ENCODE measurements at regions not wholly inside any gene's neighbourhood (a gene's known extent, or its start where the extent isn't known, plus 50 kb on each side); places are given as distances from the start of the nearest gene placed in this dataset.

DNA sequence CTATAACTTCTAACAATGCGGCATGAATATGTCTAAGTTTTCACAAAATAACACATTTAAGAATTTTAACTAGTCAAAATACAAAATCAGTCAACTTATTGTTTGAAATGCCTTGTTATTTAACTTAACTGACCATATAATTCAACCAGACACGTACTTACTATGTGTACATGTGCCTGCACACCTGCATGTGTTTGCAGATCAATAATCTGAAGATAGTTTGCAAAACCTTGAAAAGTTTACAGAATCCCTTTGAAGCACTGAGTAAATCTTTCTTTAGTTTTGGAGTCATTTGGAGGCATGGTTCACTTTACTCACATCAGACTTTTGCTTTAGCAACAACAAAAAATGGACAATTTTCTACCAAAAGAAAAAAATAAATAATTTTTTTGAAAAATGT lies 363.8 kb downstream of the PMP22 start:
- no peak for DNase-seq (ENCODE audit: low read depth in 2 of 2)

DNA sequence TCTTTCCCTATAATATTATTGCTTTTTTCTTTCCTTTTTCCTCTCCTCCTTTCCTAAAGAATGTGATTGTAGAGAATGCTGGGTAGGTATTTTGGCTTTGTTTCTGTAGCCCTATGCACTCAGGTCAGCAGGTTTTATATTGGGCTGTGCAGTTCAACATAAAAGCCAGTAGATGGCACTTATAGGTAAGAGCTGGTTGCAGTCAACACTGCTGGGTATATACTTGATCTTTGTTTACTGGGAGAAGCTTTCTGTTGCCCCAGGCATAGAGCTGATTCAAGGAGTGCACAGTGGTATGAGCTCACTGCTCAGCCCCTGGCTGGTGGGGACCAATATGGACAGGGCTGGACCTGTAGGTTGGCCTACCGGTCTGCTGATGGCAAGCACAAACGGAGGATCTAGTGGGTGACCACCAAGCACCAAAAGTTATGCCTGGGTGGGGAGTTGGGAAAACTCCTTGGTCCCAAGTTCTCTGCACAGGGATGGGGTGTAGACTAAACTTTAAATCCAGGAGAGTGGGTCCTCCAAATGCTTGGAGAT lies 378.9 kb downstream of the PMP22 start:
- DNase-seq (ENCODE audit: low read depth in 2 of 2) = no peak

DNA sequence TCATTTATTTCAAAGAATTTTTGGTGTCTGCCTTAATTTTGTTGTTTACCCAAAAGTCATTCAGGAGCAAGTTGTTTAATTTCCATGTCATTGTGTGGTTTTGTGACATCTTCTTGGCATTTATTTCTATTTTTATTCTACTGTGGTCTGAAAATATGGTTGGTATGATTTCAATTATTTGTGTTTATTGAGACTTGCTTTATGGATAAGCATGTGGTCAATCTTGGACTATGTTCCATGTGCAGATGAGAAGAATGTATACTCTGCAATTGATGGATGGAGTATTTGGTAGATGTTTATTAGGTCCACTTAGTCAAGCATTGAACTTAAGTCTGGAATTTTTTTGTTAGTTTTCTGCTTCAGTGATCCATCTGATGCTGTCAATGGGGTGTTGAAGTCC lies 383.0 kb downstream of the PMP22 start:
- DNase-seq (ENCODE audit: low read depth in 2 of 2) = no peak

DNA sequence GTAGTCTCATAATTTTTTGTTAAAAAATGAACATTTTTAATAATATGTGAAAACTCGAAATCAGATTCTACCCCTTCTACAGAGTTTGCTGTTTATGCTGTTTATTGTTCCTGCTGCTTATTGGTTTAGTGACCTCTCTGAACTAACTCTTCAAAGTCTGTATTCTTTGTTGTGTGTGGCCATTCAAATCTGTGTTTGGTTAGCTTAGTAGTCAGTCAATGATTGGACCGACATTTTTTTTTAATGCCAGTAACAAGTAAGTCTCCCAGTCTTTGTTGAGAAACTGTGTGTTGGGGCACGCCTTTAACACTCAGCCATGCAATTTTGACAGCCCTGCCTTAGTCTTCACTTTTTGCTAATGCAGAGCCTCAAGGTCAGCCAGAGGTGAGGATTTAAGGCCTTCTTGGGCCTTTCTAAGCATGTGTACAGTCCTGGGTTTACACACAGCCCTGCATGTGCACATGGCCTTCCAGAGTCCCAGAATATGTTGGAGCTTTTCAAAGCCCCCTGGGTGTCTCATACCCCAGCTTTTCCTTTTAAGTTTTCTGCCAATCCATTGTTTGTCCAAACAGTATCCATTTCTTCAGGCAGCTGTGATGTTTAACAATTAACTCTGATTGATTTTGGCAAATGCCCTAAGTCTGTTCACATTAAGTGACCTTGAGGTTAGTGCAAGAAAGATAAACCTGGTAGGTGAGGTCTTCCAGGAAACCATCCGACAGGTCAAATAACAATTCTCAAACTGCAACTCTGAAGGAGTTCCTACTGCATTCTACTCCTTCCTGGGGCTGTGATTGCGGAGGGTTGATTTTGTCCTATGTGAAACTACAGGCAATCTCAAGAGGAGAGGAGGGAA lies 389.3 kb downstream of the PMP22 start:
- no peak for DNase-seq (ENCODE audit: low read depth in 2 of 2)

DNA sequence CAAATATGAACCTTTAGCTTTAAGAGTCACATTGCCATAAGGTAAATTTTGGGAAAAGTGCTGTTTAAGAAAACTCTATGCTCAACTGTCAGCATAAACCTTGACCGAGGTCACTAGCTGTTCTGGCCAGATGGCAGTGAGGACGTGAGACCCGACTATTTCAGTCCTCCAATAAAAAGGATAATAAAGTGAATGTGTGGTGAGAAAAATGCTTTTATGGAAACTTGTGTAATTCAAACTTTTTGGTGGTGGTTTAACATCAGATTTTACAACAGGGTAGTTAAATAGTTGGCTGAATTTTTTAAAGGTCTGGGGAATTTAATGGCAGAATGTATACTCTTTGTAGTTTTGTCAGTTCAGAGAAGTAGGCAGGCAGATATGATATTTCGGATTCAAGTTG lies 391.1 kb downstream of the PMP22 start:
- no peak for DNase-seq (ENCODE audit: low read depth in 2 of 2)

DNA sequence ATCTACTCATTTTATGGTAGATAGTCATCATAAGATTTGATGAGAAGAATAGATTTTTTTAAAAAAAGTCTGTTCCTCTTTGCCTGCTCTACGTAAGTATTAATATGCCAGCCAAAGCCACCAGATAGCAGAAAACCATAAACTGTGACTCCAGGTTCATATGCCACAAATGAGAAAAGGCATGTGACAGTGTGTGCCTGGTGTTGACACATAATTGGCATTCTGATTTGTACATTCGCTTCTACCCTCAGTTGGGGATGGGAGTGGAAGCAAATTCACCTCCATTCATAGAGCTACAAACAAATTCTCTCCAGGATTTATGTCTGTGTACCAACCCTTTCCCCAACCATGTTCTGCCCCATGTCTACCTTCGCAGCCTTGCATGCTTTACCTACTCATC lies 391.6 kb downstream of the PMP22 start:
- DNase-seq (ENCODE audit: low read depth in 2 of 2) = no peak

DNA sequence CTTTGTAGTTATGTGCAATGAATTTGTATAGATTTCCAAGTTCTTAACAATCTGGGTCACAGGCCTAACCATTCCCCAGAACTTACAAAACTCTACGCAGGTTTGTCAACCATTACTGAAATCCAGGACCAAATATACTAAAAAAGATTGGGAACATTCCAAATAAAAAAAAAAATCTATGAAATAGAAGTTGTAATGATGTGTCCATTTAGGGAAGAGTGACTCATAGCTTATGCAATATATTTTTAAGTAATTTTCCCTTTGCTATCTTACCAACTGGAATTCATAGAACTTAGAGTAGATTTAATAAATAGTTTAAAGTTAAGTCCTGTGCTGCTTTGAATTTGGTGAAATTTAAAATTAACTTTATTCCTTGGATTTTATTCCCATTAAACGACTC lies 393.2 kb downstream of the PMP22 start:
- DNase-seq (ENCODE audit: low read depth in 2 of 2) = no peak

DNA sequence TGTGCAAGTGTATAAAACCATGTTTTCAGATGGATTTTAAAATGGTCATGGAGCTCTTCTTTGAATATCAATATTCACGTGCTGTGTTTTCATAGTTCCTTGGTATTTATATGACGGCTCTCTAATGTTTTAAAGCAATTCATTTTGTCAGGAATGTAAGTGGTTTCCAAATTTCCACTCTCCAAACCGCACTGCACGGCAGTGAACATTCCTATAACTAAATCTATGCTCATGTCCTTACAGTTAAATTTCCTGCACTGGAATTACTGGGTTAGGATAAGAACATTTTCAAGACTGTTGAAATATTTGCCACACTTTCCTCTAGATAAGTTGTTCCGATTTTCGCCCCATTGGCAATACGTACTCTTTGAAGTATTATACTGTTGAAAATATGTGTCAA lies 398.9 kb downstream of the PMP22 start:
- no peak for DNase-seq (ENCODE audit: low read depth in 2 of 2)

DNA sequence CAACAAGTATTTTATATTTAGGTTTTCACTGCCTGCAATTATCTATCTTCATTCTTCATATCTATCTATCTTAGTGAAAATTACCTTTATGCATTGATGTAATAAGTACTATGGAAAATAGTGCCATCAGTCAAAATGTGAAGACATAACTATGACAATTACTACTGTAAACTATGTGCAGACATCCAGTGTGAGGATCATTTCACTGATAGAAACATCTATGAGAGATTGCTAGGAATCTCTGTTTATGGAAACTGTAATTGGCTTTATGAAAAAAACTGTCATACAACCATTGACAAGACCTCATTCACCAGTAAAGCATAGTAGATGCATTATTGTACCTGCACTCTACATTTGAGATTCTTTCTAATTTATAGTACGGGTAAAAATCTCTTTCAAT lies 401.0 kb downstream of the PMP22 start:
- DNase-seq (ENCODE audit: low read depth in 2 of 2) = no peak

DNA sequence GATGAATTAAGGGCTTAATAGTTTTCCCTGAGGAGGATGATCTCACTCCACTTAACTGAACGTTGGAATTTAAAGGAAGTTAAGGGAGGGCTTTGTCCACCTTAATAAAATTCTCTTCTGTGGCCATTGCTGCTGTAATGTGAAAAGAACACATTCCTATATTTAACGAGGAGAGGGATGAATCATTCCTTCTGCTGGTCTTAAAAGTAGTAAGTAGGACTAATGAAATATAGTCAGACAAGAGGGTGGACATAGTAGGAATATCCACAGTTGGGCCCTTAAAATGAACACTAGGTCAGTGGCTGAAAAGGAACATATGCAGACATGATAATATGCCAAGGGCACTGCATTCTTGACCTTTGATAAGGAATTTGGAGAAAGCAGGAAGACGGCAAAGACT lies 405.6 kb downstream of the PMP22 start:
- DNase-seq (ENCODE audit: low read depth in 2 of 2) = no peak

DNA sequence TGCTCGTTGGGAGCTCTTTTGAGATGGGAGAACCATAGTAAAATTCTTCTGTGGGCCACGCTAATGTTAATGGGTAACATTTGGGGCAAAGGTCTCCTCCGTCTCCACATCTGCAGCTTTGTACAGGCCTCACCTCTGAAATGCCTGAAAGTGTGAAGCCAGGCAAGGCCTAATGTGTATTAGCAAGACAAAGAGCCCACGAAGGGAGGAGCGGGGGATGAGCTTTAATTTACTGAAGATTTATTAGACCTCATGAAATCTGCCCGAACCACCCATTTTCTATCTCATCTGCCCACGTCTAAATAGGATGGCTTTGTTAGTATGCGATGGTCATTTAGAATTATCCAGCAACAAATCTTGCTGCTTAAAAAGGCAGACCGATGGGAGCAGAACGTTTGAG lies 408.9 kb downstream of the PMP22 start:
- no peak for DNase-seq (ENCODE audit: low read depth in 2 of 2)

DNA sequence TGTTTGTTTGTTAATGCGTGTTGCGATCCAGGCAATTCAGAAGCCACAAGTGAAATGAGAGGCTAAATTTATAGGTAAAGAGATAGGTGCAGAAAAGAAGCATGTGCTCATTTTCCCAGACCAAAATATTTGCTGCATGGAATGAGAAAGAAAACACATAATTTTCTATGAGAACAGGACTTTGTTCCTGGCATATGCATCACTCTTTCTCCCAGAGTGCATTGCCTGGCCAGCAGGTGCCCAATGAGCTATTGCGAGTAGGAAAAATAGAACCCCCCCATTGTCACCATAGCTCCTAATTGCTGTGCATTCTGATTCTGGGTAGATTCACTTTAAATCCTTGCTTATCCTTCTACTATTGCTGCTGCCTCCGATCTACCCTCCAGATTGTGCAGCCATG lies 410.4 kb downstream of the PMP22 start:
- no peak for DNase-seq (ENCODE audit: low read depth in 2 of 2)

DNA sequence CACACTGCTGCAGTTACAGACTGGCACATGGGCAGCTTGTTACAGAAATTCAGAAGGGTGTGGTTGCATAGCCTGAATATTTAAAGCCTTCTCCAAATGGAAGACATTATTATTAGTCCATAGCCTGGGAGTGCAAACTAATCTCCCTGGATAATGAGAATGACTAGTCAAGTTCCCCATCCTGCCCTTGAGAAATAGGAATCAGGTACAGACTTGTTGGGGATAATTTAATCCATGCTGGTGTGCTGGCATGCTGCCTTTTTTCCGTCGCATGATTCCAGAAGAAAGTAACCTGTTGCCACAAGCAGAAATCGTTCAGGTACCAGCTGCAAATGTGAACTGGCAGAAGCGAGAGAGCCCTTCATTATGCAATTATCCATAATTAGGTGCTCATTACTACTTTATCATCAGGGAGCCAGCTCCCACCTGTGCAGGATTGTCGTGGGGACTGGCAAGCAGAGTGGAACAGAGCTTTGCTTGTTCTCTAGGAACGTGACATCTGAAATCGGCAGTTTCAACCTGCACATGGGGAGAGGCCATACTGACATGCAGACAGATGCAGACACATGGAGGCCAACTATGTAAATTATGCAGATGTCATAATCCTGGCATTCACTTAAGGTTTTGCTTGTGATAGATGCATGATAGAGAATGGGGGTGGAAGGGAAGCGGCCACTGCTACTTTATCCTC lies 419.4 kb downstream of the PMP22 start:
- DNase-seq (ENCODE audit: low read depth in 2 of 2) = no peak

DNA sequence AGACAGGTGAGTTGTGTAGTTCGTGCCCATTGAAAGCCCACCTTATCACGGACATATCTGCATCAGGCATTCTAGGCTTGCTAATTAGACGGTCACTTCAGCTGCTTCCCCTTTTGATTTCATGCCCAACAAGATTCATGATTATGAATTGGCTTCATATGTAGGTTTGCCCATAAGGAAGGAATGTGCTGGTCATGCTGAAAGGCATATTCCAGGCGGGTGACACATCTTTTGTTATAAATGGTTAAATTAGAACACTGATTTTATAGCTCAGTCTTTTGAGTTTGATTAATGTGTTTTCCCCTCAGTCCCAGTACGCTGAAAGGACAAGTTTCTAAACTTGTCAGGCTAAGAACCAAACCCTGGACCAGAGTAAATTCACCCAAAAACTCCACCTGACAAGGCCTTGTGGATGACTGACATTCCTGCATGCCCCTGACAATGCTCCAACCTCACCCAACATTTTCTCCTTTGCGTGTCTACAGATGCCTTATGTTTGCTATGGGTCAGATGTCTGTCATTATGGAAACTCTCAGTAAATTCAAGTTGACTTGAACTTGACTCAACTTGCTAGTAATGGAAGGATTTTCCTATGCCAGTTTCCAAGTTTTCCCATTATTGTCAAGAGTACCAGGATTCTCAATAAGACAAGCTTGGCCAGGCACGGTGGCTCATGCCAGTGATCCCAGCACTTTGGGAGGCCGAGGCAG lies 421.9 kb downstream of the PMP22 start:
- DNase-seq (ENCODE audit: low read depth in 2 of 2) = no peak

DNA sequence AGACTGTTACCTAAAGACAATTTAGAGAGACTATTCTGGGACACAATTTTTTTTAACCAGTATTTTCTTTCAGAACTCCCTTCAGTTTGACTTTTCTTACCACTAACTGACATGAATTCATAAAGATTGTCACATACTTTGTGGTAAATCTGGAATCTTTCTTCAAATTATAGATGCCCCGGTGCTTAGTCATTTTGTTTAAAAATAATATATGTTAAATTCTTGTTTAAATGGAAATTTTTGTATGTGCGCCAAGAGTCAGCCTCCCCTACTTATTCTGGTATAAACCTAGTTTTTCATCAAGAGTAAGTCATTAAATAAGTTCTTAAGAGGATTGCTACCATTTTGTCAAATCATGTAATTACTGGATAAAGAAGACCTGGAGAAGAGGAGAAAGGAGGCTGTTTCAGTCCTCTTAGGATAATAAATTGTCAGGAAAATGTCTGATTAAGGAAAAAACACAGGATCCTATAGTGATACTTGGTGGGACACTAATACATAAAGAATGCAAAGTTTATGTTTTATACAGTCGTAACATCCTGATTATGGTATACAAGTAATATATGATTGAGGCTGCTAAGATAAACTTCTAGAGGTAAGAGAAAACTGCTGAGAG lies 424.4 kb downstream of the PMP22 start:
- DNase-seq (ENCODE audit: low read depth in 2 of 2) = no peak

DNA sequence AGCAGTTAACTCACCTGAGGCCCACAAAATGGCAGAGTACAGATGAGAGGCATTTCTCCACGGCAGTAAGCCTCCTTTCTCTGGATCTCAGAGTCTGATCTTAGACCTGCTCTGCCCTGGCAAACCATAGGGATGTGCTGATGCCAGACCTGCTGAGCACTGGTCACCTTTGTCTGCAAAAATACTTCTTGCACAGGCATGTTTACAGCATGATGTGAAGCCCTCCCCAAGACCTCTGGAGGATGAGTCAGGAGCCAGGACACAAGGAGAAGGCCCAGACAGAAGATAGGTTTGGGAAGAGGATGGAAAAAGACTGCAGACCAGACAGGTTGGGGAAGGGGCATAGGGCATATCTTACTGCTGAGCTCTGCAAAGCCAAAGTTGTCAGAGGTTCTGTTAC lies 426.6 kb downstream of the PMP22 start:
- DNase-seq (ENCODE audit: low read depth in 2 of 2) = no peak

DNA sequence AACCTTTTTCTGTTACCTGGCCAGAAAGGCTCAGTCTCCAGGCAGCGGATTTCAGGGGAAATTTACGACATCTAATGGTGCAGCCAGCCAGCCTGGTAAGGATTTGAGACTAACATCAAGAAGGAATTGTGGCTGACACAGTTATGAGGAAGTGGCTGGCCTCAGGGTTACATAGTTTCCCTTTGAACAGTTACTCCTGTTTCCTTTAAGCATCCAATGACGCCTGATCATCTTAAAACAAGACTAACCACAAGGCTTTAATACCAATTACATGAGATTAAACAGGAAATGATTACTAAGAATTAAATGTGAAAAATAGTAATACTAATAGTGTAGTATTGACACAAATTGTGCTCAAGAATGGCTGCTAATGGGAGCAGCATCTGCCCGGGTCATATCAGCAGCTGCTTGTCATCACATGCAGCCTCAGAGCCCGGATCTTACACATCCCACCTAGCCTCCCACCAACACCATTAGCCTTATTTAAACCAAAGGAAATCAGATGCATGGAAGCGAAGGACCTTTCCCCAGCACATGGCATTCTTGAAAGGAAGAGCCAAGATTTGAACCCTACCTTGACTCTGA lies 431.8 kb downstream of the PMP22 start:
- DNase-seq (ENCODE audit: low read depth in 2 of 2) = no peak

DNA sequence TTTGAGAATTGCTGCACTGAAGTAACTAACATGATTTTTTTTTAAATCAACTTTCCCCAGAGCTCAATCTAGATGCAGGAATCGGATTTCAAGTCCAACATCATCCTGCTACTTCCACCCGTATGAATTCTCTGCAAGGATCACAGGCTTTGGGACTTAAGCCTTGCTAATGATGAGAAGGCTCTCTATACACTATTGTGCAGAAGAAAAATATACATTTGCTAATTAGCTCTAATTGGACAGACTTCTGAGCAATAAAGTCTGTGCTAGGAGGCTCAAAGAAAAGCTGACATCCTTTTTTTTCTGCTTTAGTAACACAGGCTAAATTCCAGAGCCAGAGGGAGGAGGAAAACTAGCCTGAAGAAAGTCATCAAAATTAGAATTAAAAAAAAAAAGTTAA lies 433.6 kb downstream of the PMP22 start:
- DNase-seq (ENCODE audit: low read depth in 2 of 2) = no peak

DNA sequence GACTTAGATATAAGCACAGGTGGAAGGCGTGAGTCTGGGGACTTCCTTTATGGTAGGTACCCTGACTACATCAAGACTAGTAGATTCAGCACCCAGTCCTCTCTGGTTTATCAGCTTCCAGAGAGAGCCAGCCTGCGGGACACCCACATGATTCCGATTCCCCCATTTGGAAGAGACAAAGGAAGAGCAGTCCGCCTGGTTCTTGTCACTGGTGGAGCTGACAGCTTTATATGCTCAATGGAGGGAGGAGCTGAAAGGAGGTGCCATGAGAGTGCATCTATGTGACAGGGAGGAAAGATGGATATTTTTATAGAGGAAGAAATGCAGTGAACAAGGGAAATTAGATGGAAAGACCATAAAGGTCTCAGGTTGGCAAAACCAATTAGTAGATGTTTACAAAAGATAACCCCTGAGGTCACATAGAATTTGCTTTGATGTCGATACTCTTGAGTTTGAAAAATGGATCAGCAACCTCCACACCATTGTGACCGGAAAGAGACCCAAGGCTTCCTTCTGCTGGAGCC lies 437.7 kb downstream of the PMP22 start:
- no peak for DNase-seq (ENCODE audit: low read depth in 2 of 2)

DNA sequence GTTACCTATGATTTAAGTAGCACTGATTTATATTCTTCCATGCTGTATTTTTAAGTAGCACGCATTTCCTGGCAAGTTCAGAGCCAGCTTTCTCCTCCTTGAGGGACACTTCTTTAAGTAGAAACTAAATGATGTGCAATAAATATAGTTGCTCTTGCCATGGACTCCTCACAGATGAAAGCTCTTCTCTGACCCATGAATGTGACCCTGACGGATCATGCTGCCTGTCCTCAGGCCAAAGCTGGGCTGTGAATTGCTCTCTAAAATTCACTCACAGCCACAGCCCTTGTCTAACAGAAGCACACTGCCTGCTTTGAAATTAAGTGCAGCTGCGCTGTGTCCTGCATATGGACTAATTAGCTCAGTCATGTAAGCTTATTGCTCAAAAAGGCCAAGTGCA lies 438.8 kb downstream of the PMP22 start:
- DNase-seq (ENCODE audit: low read depth in 2 of 2) = no peak

DNA sequence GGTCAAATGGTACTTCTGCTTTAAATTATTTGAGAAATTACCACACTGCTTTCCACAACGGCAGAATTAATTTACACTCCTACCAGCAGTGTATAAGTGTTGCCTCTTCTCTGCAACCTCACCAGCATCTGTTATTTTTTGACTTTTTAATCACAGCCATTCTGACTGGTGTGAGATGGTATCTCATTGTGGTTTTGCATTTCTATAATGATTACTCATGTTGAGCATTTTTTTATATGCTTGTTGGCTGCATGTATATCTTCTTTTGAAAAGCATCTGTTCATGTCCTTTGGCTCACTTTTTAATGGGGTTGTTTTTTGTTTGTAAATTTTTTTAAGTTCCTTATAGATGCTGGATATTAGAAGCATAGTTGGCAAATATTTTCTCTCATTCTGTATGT lies 446.7 kb downstream of the PMP22 start:
- no peak for DNase-seq (ENCODE audit: low read depth in 2 of 2)

DNA sequence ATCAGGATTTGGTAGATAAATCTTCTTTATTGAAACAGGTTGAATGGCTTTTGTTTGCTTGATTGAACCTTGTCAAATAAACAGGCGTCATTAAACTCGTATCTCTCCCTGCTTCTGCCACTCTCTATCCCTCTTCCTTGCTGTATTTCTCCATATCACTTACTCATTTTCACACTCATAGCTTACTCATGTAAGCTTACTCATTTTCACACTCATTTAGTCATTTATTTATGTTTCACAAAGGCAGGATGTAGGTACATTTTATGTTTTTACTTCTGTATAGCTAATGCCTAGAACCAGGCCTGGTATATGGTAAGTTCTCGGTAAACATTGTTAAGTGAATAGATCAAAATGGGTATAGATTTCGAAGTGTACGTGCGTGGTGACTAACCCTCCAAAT lies 450.0 kb downstream of the PMP22 start:
- no peak for DNase-seq (ENCODE audit: low read depth in 2 of 2)
